ENCODE measurements at regions not wholly inside any gene's neighbourhood (a gene's known extent, or its start where the extent isn't known, plus 50 kb on each side); places are given as distances from the start of the nearest gene placed in this dataset.

- no peak overlapping the region for H3K4me3 ChIP-seq (replicated peaks in 1 of 3; ENCODE audit: insufficient read depth in 1 of 3, low read depth in 1 of 3, low read length in 3 of 3)
- no peaks in the 10 kb centered on the region for H3K27me3 ChIP-seq (ENCODE audit: control insufficient read depth in 2 of 2, insufficient read depth in 2 of 2, low read length in 2 of 2)
- FAIRE-seq, result no peak
- H3K9me3 ChIP-seq (replicated peaks; ENCODE audit: control insufficient read depth, insufficient read depth, low read length), result peaks cover 3% of the 10 kb centered on the region
- intact Hi-C loops (cut with micrococcal nuclease) (no loop called here), dilution Hi-C loops (cut with MboI; ENCODE audit: extremely low pct_ligation_motif_present, low sequenced_read_pairs) (no loop called here)
- H3K9me1 ChIP-seq (replicated peaks; ENCODE audit: control insufficient read depth, extremely low read depth, insufficient read depth, low read length), result no peaks in the 10 kb centered on the region
- DNase-seq (ENCODE audit: low read depth, low spot score), result no peak
- H3K4me2 ChIP-seq (ENCODE audit: insufficient read depth, low read length), result no peak overlapping the region
- H4K20me1 ChIP-seq (replicated peaks; ENCODE audit: control insufficient read depth, extremely low read depth, insufficient read depth, low read length), result no peaks in the 10 kb centered on the region
- no TSS peak for BruUV-seq (replicated peaks)
- no peak overlapping the region for H3K9ac ChIP-seq (replicated peaks; ENCODE audit: extremely low read depth, insufficient read depth, low read length)
- H3K36me3 ChIP-seq (ENCODE audit: control insufficient read depth in 2 of 2, extremely low read depth in 1 of 2, insufficient read depth in 2 of 2, low read length in 2 of 2), result no peaks in the 10 kb centered on the region
- no peaks in the 10 kb centered on the region for H3K4me1 ChIP-seq (ENCODE audit: control insufficient read depth, extremely low read depth, insufficient read depth, low read length)
- TF ChIP-seq JUN (IDR thresholded peaks at IDR 0.05; ENCODE audit: borderline replicate concordance, insufficient read depth, insufficient read length, low read depth), result no peak
- TF ChIP-seq POLR2A (IDR thresholded peaks at IDR 0.05; ENCODE audit: low read depth, low read length), result no peak
- TF ChIP-seq CTCF (IDR thresholded peaks at IDR 0.05; ENCODE audit: extremely low read depth in 1 of 2, insufficient read depth in 1 of 2, low read depth in 1 of 2, low read length in 2 of 2), result no peak
- ChIA-PET CTCF (no interaction called here), POLR2A (no interaction called here)
- H3K27ac ChIP-seq (ENCODE audit: insufficient read depth, low read depth, low read length), result no peak overlapping the region
- no peak overlapping the region for H2AFZ ChIP-seq (ENCODE audit: low read depth, low read length)
- no peaks in the 10 kb centered on the region for H3K79me2 ChIP-seq (ENCODE audit: control insufficient read depth, insufficient read depth, low read length)
Measured at GRCh38 chr16:79810449-79811189, 210.1 kb upstream of the MAF start.

GRCh38 chr16:79809376-79809775 is 208.8 kb upstream of the MAF start:
- Histone ChIP-seq H3K4me2 (ENCODE audit: insufficient read depth, low read length) (no peak overlapping the region), H3K79me2 (ENCODE audit: control insufficient read depth, insufficient read depth, low read length) (no peaks in the 10 kb centered on the region), H2AFZ (ENCODE audit: low read depth, low read length) (no peak overlapping the region), H3K4me3 (replicated peaks in 1 of 3; ENCODE audit: insufficient read depth in 1 of 3, low read depth in 1 of 3, low read length in 3 of 3) (no peak overlapping the region), H3K27ac (ENCODE audit: insufficient read depth, low read depth, low read length) (no peak overlapping the region), H3K9ac (replicated peaks; ENCODE audit: extremely low read depth, insufficient read depth, low read length) (no peak overlapping the region), H3K4me1 (ENCODE audit: control insufficient read depth, extremely low read depth, insufficient read depth, low read length) (no peaks in the 10 kb centered on the region), H3K36me3 (ENCODE audit: control insufficient read depth in 2 of 2, extremely low read depth in 1 of 2, insufficient read depth in 2 of 2, low read length in 2 of 2) (no peaks in the 10 kb centered on the region), H3K27me3 (ENCODE audit: control insufficient read depth in 2 of 2, insufficient read depth in 2 of 2, low read length in 2 of 2) (no peaks in the 10 kb centered on the region), H4K20me1 (replicated peaks; ENCODE audit: control insufficient read depth, extremely low read depth, insufficient read depth, low read length) (no peaks in the 10 kb centered on the region), H3K9me1 (replicated peaks; ENCODE audit: control insufficient read depth, extremely low read depth, insufficient read depth, low read length) (no peaks in the 10 kb centered on the region), H3K9me3 (replicated peaks; ENCODE audit: control insufficient read depth, insufficient read depth, low read length) (peaks cover 3% of the 10 kb centered on the region)
- no TSS peak for BruUV-seq (replicated peaks)
- intact Hi-C loops (cut with micrococcal nuclease) (no loop called here), dilution Hi-C loops (cut with MboI; ENCODE audit: extremely low pct_ligation_motif_present, low sequenced_read_pairs) (no loop called here)
- ChIA-PET POLR2A (no interaction called here), CTCF (no interaction called here)
- FAIRE-seq (no peak), DNase-seq (ENCODE audit: low read depth, low spot score) (no peak)
- TF ChIP-seq MAX (IDR thresholded peaks at IDR 0.05; ENCODE audit: insufficient read depth, insufficient read length), result no peak
- no peak for TF ChIP-seq EZH2 (IDR thresholded peaks at IDR 0.05; ENCODE audit: borderline replicate concordance, low read depth, low read length, severe bottlenecking)
- no peak for TF ChIP-seq GATA2 (IDR thresholded peaks at IDR 0.05; ENCODE audit: insufficient read depth, insufficient read length, low read depth, low read length)
- TF ChIP-seq JUN (IDR thresholded peaks at IDR 0.05; ENCODE audit: borderline replicate concordance, insufficient read depth, insufficient read length, low read depth), result no peak
- TF ChIP-seq FOS (IDR thresholded peaks at IDR 0.05; ENCODE audit: borderline replicate concordance, insufficient read depth, low read length), result no peak
- no peak for TF ChIP-seq CTCF (IDR thresholded peaks at IDR 0.05; ENCODE audit: extremely low read depth in 1 of 2, insufficient read depth in 1 of 2, low read depth in 1 of 2, low read length in 2 of 2)
- TF ChIP-seq POLR2A (IDR thresholded peaks at IDR 0.05; ENCODE audit: low read depth, low read length), result no peak
- no peak for TF ChIP-seq POLR2AphosphoS5 (IDR thresholded peaks at IDR 0.05; ENCODE audit: insufficient read depth, low read depth, low read length)
- no peak for TF ChIP-seq MYC (IDR thresholded peaks at IDR 0.05; ENCODE audit: low read depth, low read length)

Measured in endothelial cell of umbilical vein (primary cell).